CD4-positive, alpha-beta T cell treated with Interleukin-12 subunit alpha and Interleukin-12 subunit beta, for 1 hour (primary cell): ENCODE measurements at regions not wholly inside any gene's neighbourhood (a gene's known extent, or its start where the extent isn't known, plus 50 kb on each side); places are given as distances from the start of the nearest gene placed in this dataset.
"Not testable (repeated sequence)": the region's sequence is repeated elsewhere in the genome, so short reads cannot be mapped to it uniquely, and the experiment has no call there.

Source experiments
- DNase-seq: peaks from one replicate; pipeline ENCODE4 v3.0.0-alpha.2; 2020

DNA sequence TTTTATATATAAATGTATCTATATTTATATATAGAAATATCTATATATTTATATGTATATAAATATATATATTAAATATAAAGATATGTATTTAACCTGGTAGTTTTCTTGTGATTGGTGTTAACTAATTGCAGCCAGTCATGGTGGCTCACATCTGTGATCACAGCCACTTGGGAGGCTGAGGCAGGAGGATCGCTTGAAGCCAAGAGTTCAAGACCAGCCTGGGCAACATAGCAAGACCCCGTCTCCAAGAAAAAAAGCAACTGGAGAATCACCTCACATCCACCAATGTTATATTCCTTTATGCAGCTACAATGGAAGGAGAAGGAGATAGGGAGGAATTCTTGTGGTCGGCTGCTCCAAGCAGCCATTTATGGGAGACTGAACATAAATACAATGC, 224.9 kb downstream of the BAMBI start:
- DNase-seq, result no peak

DNA sequence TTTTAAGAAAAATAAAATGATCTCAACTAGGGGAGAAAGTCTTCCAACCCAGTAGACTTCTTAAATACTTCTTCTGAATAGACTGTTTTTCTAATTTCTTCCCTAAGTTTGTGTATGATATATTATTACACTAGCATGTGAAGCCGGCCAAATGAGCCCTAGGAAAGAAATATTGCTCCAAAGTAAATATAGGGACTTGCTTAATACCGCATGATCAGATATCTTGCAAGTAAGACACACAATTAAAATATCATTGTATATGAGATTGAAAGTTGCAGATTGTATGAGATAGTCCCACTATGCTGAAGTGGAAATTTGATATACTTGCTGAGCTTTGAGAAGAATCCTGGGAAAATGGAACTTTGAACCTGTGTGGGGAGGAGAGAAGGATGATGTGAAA, 225.7 kb downstream of the BAMBI start:
- no peak for DNase-seq

DNA sequence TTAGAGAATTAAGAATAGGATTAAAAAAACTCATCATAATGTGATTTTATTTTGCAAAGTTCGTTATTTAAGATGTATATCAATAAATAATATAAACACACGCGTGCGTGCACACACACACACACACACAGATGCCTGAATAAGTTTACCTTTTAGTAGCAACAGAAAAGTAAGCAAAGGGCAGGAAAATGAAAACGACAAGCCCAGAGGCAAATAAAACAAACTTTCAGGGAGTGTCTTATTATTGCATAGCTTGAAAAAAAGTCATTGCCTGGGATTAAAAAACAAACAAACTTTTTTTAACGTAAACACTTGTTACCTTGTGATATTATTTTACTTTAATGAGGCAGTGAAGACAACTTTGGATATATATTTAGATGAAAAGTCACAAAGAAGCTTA, 226.4 kb downstream of the BAMBI start:
- no peak for DNase-seq

DNA sequence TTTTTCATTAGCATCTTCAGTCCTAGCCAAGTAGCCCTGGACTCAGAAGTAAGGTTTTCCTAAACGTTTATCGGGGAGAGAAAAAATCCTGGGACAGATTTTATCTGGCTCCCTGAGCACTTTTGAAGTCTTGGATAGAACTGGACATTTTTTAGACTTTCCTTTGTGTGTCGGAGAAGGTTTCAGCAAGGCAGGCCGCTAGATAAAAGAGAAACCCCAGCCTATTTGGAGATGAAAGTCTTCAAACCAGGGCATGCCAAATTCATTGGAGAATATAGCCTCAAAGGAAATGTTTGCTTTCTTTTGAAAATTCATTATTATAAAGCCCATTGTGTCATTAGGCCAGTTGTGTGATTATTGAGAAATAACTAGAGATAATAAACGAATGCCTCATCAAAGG, 228.1 kb downstream of the BAMBI start:
- DNase-seq, result no peak

DNA sequence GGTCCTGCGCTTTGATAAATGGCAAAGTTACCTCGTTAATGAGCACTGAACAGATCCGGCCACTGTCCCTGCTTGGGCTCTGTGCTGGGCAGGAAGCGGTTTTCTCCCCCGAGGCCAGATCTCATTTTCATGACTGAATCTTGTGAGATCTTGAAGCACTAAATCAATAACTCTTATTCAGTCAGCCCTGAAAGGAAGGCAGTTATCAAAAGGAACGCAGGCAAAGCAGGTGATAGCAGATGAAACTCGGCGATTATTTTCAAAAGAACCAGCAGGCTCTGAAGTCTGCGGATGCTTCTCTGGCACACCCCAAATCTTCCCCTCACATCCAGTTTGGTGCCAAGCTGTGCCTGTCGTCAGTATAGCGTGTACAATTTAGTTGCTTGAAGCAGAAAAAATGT, 228.7 kb downstream of the BAMBI start:
- no peak for DNase-seq

DNA sequence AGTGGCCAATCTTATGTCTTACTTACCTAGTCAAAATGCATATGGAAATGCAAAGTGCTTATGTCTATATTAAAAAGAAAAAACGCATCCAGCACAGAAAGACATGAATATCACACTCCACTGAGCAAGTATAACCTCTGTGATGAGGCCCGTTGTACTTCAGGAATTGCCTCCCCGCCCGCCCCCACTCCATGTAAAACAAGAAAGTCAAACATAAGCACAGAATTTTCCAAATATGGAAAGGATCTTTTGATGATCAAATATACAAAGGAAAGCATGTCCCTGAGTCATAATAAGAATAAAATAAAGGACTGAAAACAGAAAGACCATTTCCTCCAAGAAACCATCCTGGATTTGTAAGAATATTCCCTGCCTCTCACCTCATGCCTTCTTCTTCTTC, 229.1 kb downstream of the BAMBI start:
- DNase-seq, result no peak

DNA sequence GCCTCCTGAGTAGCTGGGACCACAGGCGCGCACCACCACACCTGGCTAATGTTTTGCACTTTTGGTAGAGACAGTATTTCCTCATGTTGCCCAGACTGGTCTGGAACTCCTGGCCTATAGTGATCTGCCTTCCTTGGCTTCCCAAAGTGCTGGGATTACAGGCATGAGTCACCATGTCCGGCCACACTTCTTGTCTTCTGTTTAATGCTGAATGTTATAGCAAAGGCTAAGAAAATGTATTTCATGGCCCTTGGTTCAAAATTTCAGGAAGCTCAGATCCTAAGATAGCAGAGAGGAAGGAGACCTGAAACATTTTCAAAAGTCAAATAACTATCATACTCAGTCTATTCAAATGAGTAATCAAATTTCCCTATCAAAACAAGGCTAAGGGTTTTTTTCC, 229.6 kb downstream of the BAMBI start:
- no peak for DNase-seq

DNA sequence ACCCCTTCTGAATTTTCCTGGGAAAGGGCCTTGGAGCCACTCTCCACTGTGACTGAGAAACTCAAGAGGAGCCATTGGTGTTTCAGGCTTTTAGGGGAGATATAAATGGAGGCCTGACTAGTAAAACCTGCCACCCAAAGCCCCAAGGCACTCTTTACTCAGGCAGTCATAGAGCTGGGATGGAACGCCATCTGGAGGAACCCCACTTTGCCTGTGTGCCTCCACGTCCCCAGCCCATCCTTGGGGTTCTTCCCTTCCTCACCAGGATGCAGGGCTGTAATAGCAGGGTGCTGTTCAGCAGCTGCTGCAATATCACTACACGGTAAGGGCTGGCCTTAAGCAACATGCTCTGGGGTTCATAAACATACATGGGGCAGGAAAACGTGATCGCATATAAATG, 232.6 kb downstream of the BAMBI start:
- DNase-seq, result no peak

DNA sequence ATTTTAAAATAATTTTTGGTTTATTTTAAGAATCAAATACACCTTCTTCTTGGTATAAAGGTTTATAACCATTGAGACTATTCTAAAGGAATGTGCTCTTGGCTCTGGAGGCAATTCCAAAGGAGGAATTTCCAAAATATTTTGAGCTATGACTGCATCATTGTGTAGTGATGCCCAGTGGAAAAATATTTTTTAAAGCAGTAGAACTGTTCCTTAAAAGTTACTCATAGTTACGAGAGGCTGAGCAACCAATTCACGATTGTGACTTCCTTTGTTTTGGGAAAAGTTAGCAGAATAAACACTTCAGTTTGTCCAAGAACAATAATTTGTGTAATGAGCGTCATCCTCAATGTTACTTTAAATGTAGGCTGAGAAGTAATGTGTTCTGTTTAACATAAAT, 233.6 kb downstream of the BAMBI start:
- no peak for DNase-seq

DNA sequence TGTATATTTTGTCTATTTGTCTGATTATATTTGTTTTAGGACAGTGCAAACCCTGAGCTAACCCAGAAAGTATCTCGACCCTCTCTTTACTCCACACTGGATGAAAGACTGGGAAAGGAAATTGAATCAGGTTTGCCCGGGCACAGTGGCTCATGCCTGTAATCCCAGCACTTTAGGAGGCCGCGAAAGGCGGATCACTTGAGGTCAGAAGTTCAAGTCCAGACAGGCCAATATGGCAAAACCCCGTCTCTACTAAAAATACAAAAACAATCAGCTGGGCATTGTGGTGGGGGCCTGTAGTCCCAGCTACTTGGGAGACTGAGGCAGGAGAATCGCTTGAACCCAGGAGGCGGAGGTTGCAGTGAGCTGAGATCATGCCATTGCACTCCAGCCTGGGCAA, 234.2 kb downstream of the BAMBI start:
- DNase-seq, result not testable (repeated sequence)

DNA sequence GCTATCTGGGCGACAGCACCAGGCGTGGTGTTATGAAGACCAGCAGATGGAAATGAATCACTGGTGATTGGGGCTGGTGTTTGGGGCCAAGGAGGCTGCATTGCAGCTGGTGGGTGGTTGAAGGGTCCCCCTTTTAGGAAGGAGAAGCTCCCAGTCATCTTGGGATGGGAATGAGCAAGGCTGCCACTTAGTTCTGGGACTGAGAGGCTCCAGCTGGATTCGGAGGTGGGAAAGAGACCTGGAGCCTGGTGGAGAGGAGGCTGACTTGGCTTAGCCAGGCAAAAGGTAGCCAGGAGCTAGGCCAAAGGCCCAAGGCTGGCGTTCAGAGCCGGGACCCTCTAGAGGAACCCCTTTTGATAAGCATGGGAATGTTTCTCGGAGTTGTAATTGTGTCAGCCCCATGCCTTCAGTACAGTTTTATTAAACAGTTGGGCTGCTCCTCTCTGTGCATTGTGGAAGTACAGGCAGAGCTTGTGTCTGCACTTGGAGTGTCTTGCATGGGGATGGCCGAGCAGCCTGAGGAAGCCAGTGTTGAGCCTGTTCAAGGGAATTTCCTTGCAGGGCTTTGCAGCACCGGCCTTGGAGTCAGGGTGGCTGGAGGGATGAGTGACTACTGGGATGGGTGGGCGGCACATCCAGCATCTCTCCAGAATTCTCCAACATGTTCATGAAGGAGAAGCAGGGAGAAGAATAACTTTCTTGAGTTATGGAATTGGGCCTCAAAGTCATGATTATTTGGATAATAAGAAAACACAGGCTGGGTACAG, 234.9 kb downstream of the BAMBI start:
- no peak for DNase-seq

DNA sequence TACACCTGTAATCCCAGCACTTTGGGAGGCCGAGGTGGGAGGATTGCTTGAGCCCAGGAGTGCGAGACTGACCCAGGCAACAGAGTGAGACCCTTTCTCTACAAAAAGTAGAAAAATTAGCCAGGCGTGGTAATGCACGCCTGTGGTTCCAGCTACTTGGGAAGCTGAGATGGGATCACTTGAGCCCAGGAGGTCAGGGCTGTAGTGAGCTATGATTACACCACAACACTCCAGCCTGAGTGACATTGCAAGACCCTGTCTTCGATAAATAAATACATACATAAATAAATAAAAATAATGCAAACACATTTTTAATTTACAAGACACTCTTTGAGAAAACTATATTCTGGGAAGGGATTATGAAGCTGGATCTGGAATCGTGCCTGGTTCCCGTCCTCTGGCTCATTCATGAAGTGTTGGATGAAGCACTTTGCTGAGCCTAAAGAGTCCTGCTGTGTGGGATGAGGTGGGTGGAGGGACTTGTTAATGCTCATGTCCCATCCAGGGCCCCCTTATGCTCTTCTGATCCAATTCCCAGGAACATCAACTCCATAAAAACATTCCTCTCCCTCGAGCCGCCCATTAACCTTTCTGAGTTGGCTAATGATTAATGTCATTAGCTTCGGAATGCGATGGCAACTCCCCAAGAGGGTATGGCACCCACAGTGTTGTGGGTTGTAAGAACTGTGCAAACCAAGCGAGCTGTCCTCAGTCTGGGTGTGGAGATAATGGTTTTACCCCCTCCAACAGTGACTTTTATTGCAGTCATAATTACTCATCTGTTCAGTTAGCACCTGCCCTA, 236.3 kb downstream of the BAMBI start:
- no peak for DNase-seq

DNA sequence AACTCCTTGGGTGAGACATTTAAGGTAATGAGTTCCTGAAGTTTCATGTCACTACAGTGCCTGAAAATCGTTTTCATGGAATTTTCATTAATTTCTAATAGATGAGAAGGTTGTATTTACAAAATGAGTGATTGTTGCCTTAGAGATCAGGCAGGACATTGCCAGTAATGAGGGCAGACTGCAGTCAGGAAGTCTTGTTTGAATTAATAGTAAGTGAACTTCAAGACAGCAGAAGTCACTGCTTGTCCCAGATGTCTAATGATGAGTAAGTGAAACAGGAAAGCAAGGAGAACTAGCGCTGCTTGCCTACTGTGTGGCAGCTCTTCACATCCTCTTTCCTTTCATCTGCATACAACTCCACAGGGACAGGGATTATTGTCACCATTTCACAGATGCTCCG, 237.4 kb downstream of the BAMBI start:
- DNase-seq, result no peak

DNA sequence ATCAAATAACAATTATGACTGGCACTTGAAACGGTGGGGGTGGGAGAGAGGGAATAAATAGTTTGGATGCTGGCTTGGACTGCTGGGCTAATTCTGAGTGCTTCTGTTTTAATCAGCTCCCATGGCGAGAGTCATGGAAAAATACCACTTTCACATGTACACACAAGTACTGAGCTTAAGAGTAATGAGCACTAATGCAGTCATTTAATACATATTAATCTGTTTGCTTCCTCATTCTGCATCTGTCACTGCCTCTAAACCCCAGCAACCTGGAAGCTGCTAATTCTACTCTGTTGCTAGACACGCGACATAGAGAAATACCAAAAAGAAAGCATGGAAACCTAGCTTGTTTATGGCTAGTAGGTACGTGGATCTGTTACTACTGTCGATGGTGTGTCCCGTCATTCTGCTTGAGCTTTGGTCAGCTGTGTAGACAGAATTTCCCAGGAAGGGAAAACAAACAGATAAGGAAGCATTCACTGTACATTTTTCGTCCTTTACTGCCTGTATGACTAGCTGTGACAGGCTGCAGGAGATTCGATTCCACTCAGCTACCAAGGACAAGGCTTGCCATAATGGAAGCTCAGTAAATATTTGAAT, 238.8 kb downstream of the BAMBI start:
- DNase-seq, result no peak

DNA sequence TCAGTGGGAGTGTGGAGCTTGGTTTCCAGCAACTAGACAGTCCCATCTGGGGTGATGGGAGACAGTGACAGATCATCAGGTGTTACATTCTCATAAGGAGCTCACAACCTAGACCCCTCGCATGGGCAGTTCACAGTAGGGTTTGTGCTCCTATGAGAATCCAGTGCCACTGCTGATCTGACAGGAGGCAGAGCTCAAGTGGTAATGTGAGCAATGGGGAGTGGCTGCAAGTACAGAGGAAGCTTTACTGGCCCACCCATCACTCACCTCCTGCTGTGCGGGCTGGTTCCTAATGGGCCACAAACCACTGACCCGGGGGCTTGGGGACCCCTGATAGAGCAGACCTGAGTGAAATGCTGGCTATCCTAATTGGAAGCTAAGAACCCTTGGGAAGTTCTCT, 242.8 kb downstream of the BAMBI start:
- no peak for DNase-seq

DNA sequence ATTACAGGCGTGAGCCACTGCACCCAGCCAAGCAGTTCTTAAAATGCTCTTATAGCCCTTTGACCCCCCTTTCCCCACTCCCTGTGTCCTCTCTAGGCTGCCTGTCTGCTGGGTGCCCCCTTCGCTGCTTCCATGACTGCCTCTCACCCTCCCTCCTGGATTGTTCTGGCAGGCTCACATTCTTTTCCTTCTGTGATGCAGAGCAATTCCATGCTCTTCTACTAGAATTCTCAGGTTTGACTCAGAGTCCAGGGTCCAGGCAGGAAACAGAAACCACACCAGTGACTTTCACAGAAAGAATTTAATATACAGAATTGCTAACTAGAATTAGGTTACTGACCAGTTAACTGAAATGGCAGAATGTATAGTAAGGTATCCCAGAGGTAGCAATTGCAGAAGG, 244.8 kb downstream of the BAMBI start:
- no peak for DNase-seq

DNA sequence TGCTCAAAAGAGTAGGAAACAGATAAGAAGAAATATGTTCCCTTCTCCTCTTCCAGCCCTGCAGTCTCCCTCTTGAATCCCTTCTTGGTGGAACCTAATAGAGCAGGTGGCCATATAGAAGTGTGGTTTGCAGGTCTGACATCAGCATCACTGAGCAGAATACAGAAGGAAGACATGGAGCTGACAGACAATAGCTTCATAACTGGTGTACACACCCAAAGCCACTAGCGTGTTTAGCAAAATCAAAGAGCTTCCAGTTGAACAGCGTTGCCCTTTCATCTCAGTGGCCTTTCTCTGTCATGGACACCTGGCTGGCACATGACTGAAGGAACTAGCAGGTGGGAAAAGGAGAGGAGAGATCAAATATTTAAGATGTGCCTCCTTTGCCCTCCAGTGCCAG, 245.5 kb downstream of the BAMBI start:
- DNase-seq, result no peak

DNA sequence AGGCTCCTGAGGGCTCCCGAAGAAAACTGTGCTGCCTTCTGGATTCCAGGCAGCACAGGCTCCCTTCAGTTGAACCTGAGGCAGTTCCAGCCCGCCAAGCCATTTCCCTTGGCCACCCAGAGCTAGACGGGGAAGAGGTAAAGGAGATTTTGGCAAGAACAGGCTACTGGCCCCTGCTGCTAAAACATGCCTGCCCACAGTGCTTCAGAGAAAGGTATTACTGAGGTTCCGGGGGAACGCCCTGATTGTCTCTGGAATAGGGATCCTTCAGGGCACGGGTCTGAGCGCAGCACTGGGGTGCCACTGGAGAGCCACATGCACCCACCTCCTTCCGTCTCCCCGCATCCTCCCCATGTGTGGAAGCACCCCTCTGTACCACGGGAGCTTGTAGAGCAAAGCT, 247.4 kb downstream of the BAMBI start:
- no peak for DNase-seq

DNA sequence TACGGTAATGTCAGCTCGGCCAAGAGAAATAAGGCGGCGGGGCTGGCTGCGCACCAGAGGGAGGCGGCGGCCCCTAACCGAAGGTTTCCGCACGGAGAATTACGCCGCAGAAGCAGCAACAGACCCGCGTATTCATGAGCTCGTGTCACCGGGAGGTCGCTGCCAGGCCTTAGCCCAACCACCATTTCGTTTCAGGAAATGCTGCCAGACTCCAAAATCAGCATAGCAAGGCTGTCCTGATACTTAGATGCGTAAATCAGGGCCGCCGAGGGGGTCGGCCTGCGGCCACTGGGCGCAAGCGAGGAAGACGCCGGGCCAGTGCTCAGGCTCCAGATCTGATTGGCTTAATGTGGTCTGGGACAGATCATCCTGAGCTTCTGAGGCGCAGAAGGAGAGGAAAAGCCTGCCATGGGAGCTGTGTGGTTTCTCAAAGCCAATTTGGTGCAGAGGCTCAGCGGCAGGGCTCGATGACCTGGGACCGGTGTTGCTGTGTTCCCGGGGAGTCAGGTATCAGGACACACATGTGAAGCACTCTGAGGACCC, 247.9 kb downstream of the BAMBI start:
- DNase-seq, result no peak

DNA sequence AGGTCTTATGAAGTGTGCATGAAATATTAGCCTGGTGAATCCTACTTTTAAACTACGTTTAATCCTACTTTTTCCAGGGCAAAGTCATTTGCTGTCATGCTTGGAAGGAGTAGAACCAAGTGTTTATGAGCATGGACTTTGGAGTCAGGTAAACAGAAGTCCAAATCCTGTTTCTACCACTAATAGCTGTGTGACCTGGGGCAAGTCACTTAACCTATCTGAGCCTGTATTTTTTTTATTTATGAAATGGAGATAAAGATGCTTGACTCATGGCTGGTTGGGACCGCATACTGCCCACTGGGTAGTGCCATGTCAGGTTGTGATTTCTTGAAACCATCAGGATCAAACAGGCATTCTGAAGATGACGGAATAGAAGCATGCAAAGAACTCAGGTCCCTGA, 249.6 kb downstream of the BAMBI start:
- no peak for DNase-seq

DNA sequence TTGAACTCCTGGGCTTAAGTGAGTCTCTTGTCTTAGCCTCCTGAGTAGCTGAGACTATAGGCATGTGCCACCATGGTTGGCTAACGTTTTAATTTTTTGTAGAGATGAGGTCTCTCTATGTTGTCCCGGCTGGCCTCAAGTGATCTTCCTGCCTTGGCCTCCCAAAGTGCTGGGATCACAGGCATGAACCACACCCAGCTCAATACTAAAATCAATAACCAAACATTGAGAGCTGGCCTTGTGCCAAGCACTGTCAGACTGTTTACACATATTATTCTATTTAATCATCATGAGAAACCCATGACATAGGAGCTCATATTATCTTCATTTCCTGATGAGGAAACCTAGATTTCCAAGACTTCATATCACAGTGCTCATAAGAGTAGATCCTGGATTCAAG, 251.2 kb downstream of the BAMBI start:
- no peak for DNase-seq

DNA sequence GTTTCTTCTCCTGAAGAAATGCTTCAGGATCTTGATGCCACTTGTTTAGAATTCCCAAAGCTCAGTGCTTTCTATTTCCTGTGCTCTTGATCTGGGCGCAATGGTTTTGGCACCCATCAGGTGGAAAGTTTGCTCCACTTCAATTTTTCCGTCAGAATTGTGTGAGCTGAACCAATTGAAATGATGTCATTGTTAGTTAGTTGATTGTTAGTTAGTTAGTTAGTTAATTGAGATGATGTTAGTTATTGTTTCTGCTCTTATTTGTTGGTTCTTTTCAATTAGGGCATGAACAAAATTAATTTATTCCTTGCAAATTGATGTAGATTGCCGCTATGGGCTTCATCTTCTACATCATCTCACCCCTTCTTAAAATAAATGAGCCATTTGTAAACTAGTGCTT, 252.6 kb downstream of the BAMBI start:
- no peak for DNase-seq

DNA sequence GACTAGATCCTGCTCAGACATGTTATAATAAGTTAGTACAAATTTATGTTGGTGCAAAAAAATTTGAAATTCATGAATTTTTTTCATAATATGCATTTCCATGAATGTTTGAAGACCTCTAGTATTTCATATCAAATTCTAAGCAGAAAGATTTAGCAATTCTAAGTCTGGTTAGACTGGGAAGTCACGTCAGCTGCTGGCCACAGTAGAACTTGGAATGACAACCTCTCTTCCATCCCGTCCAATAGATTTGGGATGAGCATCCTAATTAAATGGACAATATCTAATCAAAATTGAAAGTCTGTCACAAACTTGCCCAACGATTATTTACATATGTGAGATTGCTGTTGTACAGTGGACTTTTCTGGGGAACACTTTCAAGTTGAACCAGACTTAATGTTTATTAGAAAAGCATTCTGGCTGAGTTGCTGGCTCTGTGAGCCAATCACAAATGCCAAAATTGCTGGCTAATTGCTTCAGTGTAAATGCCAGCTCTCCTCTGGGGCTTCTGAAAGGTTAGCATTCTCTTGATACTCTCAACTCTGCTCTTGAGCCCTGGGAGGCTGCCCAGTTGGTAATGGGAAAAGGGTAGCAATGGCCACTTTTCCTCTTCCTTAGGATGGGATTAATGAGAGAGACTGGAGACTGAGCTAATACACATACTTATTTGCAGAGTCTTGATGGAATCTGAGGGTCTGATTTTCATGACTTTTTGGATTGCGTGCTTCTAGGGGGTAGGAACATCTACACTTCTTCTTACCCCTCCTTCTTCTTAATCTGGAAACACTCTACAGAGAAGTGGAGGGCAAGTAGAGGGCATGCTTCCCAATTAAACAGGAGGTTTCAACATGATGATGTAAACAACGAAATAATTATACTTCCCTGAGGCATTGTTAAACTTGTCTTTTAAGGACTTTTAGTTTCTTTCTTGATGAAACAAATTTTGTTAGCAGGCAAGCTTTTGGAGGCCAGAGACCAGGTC, 253.5 kb downstream of the BAMBI start:
- no peak for DNase-seq
